ENCODE measurements at regions not wholly inside any gene's neighbourhood (a gene's known extent, or its start where the extent isn't known, plus 50 kb on each side); places are given as distances from the start of the nearest gene placed in this dataset.

DNA sequence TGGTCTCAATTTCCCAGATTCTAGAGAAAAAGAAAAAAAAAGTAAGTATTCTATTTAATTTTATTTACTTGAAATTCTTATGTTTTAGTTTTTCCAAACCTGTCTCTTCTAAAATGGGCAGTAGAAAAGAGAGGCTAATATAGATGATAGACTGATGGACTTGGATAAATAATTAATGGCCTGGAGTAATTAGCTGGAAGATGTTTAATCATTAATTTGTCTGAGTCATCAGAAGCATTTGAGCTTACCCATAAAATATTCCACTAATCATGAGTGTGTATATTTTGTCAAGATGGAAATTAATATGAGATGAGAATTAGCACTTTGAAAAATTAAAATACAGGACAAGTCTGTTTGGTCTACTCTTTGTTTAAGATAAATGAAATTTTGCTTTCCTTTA is 212.1 kb upstream of the MIR17HG start:
- DNase-seq (ENCODE audit: low spot score): no peak

DNA sequence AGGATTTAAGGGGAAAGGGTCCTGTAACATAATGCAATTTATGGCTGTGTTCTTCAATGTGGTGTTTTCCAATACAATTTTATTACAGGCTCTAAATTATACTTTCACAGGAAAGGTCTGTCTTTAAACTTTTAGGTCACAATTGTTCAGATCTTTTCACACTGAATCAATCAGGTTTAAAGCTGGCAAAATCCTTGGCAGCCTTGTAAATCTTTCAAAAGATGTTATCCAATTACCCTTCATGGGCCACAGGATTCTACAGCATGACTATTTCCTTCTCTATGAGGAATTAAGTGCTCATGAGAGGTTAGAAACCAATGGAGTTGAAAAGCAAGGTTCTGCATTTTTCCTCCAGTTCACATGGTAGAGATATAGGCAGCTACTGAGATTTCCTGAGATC is 211.5 kb upstream of the MIR17HG start:
- no peak for DNase-seq (ENCODE audit: low spot score)

DNA sequence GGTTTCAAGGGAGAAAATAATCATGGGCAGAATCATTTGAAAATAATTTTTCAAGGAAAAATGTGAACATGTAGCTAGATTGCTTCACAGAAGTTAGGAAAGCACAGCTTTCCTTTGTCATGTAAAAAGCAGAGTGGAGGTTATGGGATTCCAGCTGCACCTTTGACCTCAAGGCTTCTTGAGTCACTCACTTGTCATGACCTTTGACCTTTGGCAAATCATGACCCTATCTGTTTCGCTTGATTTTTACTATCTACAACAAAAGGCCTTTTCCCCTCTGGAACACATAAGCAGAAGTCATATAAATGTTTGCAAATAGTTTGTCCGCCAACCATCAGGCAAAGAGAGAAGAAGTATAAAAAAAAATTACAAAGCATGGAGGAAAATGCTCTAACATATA is 210.7 kb upstream of the MIR17HG start:
- no peak for DNase-seq (ENCODE audit: low spot score)

DNA sequence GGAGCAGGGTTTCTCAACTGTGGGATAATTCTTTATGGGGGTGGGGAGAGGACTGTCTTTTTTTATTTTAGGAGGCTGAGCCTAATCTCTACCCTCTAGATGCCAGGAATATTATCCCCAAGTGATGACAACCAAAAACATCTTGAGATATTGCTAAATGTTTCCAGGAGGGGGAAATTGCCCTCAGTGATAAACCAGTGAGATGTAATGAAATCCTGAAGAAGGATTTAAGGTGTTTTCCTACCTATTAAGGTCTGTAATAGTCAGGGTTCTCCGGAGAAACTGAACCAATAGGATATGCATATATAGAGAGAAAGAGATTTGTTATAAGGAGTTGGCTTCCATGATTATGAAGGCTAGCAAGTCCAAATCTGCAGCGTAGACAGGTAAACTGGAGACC is 208.3 kb upstream of the MIR17HG start:
- no peak for DNase-seq (ENCODE audit: low spot score)

DNA sequence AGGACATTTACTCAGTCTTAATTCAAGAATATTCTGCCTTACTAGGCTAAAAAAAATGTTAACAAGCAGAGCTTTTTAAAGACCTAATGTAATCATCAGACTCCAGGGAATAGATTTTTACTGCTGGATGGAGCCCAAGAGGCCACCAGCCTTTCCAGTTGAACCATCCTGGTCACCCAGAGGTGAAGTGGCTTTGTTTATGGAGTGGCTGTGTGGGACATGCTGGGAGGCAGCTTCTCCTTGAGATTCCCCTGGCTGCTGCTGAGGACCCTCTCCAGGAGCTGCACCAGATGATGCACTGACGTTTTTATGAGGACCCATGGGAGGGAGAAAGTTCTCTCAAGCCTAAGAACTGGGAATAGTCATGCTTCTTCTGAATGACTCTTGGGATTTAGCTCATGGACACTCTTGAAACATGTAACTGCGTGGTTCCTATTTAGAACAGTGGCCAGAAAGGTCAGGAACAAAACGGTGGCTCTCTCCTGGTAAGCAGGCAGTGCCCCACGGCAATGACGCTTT is 205.9 kb upstream of the MIR17HG start:
- DNase-seq (ENCODE audit: low spot score): no peak

DNA sequence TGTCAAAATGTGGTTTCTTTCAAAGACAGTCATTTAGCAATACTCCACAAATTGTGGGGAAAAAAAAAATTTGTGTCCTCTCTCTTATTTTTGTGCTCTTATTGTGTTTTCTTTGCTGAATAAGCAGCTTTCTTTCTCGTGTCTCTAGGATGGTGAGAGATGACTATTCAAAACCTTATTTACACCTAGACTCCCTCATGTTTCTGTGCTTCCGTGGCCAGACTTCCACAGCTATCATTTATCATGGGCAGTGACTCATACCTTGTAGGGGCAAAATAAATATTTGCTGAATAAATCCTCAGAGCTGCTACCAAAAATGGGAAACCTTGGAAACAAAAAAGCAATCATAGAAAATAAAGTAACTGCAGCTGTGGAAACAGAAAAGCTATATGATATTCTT is 204.9 kb upstream of the MIR17HG start:
- peak; percentile 56 for DNase-seq (ENCODE audit: low spot score)

DNA sequence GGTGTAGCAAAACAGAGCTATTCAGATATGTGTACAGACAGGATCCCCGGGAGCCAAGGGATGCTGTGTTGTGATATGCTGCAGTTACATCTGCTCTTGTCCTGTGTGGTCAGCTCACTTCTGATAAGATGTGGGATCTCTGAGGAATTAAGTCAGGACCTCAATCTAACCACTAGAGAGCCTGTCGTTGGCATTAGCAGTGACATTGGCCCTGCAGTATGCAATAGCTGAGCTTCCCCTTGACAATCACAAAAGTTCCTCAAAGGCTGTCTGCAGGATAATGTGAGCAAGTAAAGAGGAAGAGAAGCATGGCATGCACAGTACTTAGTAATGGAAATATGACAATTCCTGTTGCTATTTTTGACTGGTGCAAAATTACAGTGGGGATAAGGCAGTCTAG is 203.4 kb upstream of the MIR17HG start:
- no peak for DNase-seq (ENCODE audit: low spot score)

DNA sequence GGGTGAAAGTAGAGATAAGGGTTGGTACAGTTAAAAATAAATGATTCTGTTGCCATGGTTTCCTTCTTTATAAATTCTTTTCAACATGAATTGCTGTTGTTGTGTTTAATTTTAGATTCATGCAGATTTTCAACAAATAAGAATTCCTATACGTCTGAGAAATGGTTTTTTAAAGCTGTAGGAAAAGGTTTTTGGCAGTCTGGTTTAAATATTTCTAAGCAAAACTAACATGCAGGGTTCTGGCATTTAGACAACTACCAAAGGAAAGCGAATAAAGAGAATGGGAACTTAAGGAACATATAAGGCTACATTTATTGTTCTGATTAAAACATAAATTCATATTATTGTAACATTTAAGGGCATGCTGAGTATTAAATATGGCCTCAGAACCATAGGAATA is 203.0 kb upstream of the MIR17HG start:
- no peak for DNase-seq (ENCODE audit: low spot score)

DNA sequence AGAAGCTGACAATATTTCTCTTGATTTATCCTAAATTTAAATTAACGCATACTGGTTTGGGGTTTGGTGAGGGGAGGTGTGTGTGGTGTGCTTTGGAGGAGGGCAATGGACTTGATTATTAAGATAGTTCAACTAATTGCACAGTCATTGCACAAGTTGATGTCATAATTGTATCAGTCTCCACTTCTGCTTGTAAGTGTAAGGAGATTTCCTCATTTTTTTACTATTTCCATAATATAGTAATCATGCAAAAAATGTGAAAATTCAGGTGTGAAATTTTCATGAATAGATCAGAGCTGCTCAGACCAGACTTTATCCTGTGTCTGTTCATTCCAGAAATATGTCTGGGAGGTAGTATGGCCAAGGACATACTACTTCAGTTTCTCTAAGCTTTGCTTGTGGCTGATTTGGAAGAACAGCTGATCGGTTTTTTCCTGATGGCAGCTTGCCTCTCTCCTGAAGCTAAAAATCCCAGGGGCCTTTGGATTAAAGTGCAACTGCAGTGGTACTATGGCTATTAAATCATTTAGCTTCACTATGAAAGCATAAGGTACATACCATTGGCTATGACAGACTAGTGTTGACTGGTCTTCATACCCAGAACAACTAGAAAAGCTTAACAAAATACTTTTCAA is 201.8 kb upstream of the MIR17HG start:
- DNase-seq (ENCODE audit: low spot score): no peak

DNA sequence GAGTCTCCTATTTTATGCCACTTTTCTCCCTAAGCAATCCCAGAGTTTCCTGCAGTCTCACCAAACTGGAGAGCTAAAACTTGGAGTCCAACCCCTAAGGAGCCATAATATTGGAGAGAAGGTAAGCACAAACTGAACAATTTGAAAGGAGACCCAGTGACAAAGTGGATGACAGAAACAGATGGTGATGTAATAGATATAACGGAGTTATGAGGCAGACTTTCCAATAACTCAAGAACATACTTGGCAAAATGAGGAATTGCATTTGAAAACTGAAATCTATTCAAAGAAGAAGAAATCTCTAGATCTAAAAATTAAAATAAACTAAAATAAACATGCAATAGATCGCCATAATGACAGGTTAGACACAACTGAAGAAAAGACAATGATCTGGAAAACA is 200.9 kb upstream of the MIR17HG start:
- no peak for DNase-seq (ENCODE audit: low spot score)

DNA sequence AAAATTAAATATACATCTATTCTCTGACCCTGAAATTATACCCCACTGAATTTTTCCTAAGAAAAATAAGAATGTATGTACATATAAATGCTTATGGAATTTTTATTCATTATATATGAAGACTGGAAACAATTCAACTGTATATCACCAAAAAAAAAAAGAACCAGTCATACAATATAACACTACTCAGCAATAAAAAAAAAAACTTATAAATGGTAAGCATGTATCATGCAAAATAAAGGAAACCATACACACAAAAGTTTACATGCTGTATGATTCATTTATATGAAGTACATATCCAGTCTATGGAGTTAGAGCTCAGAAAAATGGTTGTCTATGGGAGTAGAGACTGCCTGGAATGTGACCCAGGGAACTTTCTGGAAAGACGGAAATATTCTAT is 199.4 kb upstream of the MIR17HG start:
- DNase-seq (ENCODE audit: low spot score): no peak

DNA sequence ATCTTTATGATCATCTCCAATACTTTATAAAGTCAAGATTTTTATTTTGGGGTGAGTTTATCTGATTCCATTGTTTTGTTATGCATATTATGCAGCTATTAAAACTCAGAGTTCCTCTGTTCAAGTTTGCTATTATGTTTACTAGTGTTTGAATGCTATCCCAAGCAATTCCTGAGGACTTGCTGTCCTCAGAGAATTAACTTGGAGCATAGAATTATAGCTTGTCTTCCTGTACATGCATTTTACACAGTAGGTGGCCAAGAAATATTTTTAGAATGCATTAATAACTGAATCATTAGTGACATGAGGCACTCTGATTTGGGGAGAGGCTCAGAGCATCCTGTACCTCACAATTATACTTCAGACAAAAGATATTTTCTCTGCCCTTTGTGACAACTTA is 195.6 kb upstream of the MIR17HG start:
- DNase-seq (ENCODE audit: low spot score): no peak

DNA sequence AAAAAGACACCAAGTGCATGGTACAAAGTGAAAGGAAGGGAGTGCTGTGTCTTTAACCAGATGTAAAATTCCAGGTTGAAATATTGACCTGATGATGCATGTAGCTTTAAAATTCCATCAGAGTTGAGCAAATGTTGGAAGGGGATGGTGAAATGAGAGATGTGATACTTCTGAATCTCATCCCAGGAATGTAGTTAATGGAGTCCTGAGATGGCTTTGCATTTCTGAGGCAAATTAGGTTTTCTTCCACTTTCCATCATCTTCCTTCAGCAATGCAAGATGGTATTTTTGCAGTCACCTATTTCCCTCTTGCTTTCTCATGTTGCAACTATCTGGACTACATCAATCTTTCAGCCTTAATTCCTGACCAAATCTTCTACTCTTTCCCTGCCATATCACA is 194.1 kb upstream of the MIR17HG start:
- DNase-seq (ENCODE audit: low spot score): no peak

DNA sequence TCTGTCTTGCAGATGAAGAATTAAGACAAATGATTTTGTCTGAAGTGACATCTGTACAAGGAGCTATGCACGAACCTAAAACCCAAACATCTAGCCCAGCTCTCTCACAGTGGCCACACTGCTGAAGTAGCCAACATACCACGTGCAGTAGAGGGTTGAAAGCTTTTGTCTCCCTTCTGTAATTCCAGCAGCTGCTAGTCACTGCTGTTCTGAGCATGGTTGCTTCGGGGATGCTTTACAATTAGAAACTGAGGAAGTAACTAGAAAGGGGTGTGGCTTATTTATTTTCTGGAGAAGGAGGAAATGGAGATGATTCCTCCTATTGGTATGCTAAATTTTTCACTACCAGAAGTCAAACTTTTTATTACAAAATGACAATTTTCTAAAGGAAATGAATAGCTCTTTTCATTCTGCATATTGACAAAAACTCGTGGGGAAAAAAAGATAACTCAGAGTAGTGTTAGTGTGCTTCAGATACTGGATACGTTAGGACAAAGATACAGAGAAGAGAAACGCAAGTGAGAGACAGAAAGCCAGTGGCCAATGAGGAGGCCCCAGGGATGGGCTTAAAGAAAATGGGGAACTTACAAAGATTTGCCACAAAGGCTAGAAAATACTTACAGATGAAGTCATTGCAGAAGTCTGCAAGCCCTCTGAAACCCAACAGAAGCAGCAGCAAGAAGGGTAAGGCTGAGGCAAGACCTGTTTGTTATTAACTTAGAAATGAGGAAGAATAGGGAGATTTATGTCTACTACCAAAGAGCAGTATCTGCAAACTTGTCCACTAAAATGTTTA is 192.7 kb upstream of the MIR17HG start:
- no peak for DNase-seq (ENCODE audit: low spot score)

DNA sequence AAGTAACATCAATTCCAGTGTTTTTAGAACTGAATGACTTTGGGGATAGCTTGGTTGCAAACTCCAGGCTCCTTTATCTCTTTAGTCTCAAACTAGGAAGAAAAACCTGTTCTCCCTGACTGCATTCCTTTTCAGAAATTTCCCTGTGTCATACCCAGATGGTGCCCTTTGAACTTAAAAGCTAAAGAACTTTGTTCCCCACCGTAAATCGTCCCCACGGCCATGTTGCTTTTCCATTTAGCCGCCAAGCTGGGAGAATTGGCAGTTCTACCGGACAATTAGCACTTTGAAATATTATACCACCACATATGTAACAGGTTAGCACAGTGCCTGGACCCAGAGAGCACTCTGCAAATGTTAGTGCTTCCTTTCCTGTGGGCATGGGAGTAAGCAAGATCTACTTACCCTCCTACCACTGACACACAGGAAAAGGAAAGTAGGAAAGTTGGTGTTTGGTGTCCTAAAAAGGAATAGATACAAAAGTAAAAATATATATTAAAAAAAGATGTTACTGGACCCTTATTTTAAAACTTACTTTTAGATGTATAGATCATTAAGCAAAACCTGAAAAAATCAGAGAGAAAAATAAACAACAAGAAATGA is 191.9 kb upstream of the MIR17HG start:
- no peak for DNase-seq (ENCODE audit: low spot score)

DNA sequence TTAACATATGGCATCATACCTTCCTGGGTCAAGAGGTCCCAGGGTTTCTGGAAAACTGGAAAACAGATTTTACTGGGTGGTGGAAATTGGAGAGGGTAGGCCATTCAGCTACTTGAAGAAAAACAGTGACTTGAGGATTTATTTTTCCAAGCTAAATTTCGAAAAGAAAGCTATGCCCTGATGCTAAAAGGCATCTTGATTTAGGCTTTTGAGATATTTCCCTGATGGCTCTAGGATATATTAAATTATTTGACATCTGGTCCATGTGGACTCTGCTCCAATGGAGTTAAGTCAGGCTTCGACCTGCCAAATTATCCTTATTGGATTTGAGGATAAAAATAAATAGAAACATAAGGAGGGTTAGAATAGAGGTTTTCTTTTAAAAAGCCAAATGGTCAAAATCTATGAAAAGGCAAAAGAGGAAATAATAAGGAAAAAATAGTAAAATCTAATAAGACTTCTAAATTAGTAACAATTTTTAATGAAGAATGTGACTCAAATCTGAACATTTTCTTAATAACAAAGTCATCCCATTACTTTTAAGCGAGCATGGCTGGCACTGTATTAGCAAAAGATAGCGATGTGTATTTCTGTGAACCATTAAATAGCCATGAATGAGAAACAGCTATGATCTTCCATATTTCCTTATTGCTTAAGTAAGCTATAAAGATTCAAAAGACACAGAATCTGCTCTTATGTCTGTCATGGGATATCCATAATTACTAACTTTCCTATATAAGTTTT is 190.0 kb upstream of the MIR17HG start:
- DNase-seq (ENCODE audit: low spot score): no peak

DNA sequence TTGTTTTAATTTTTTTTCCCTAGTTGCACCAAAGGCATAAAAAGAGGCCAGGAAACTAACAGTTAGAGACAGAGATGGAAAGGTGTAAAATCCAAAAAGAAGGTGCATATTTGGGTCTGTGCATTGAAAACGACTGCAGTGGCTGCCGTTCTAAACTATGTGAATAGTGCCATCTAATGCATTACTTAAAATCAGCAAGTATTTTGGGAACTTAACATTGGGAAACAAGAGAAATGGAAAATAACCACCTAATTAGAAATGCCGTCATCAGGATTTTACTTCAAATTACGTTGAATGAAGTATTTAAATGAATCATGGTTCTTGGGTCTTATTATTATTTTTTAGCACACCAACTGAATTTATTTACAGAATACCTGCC is 189.5 kb upstream of the MIR17HG start:
- DNase-seq (ENCODE audit: low spot score): no peak

DNA sequence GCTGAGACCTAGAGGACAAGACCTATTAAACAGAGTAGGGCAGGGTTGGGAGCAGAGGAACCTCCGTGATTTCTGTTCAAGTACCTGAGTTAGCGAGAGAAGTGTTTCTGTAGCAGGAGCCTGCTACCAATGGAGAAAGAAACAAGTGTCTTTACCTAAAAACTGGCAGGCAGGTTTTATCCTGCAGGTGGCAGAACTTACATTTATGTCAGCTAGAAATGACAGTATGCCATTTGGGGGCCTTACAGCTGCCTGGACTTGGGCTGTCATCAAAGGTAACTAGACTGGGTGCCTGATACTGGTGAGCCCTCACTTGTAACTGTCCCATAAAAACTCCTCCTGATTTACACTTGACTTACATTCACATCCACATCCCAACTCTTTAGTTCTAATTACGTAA is 185.3 kb upstream of the MIR17HG start:
- DNase-seq (ENCODE audit: low spot score): no peak

DNA sequence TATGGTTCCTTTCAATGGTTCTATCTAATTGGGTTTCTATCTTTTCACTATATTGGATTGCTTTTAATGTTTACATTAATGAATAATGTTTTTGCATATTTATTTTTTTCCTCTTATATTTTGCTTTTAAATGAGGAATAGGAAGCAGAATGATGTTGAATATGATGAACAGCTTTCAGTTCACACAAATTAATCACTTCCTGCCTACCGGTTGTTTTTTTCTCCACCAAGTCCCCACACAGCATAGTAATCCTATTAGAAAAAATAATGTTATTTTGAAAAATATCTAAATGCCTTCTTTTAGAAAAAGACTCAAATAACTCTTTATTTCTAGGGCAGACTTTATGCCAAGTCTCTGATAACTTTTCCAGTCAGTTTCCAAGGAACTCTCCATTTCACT is 184.9 kb upstream of the MIR17HG start:
- no peak for DNase-seq (ENCODE audit: low spot score)

DNA sequence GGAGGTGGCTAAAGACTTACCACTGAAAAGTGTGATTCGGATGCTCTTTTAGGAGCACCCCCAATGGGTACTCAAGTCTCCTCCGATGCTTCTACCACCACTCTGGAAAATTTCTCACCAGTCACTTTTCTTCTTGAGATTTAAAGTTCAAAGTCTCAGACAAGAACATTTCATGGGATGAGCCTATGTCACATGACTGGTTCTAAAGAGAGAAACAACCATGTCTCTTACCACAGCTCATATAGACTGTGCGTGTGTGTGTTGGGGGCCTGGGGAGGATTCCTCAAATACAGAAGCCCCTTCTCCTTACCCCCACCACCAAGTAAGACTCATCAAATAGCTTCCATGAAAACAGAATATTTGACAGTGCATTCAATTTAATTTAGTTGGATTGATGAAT is 181.7 kb upstream of the MIR17HG start:
- no peak for DNase-seq (ENCODE audit: low spot score)

DNA sequence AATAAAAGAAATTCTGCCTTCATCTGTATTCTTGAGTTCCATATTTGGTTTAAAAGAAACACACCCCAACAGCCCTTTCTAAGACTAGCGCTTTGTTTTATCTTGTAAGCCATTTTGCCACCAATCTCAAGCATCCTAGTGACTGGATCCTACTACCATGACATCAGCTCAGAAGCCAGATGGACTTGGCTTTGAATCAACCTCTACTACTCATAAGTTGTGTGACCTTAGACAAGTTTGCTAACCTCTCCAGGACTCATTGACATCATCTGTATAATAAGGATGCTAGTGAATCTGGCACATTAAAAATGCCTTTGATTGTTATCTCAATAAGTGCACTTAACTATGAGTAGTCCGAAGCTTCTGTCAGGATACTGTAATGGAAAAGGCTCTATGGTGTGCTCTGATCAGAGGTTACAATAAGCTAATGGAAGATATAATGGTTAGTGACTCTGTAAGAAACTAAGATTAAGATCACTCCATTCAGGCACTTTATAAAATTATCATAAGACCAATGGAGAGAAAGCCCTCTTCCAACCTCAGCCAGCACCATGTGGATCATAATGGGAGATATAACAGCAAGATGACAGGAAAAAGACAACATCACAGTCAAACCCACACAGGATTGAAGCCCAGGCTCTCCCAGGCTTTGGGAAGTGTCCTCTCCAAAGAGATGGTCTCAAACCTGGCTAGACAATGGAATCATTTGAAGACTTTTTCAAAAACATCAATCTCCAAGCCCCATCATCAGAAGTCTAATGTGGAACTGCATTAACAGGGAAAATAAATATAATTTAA is 180.6 kb upstream of the MIR17HG start:
- DNase-seq (ENCODE audit: low spot score): no peak

Data from COLO829 (cell line).